Skeletal muscle tissue (tissue), 3 donors: ENCODE measurements at regions not wholly inside any gene's neighbourhood (a gene's known extent, or its start where the extent isn't known, plus 50 kb on each side); places are given as distances from the start of the nearest gene placed in this dataset.

ENCODE experiments used
- H3K27ac ChIP-seq: one replicate; pipeline ENCODE4 v1.7.0; 2013; ENCODE audit warnings: mild to moderate bottlenecking, low read depth, low read length, inconsistent platforms
- H3K27me3 ChIP-seq, 3 donors: one replicate each; pipeline ENCODE4 v1.7.0; 2013; ENCODE audit warnings: low read length in 3 of 3; ENCODE audit not compliant: control insufficient read depth in 3 of 3, insufficient read depth in 3 of 3
- H3K36me3 ChIP-seq, 3 donors: one replicate each; pipeline ENCODE4 v1.7.0; 2013; ENCODE audit warnings: low read length in 3 of 3; ENCODE audit not compliant: control insufficient read depth in 3 of 3, insufficient read depth in 3 of 3
- H3K4me1 ChIP-seq, 3 donors: one replicate each; pipeline ENCODE4 v1.7.0; 2013; ENCODE audit warnings: low read length in 3 of 3, mild to moderate bottlenecking in 3 of 3; ENCODE audit not compliant: control insufficient read depth in 3 of 3, insufficient read depth in 3 of 3
- H3K4me3 ChIP-seq, 3 donors: one replicate each; pipeline ENCODE4 v1.7.0; 2013; ENCODE audit warnings: low read length in 3 of 3
- H3K9ac ChIP-seq, 3 donors: one replicate each; pipeline ENCODE4 v1.7.0; 2013; ENCODE audit warnings: low read length in 3 of 3, mild to moderate bottlenecking in 3 of 3, moderate library complexity in 2 of 3, low read depth in 1 of 3
- H3K9me3 ChIP-seq, 3 donors: one replicate each; pipeline ENCODE4 v1.7.0; 2013; ENCODE audit warnings: low read length in 3 of 3; ENCODE audit not compliant: control insufficient read depth in 3 of 3
- donor health status: Osteomylitis.

- no peaks in the 10 kb centered on the region for H3K4me1 ChIP-seq
- peaks cover 0 to 2% (median 0%) of the 10 kb centered on the region in 3 donors for H3K9me3 ChIP-seq
- H3K4me3 ChIP-seq, result no peak overlapping the region
- H3K9ac ChIP-seq, result no peak overlapping the region
- H3K36me3 ChIP-seq, result no peaks in the 10 kb centered on the region
- H3K27me3 ChIP-seq, result no peaks in the 10 kb centered on the region
- no peak overlapping the region for H3K27ac ChIP-seq
These were observed 493.9 kb upstream of the PIK3C3 start for GRCh38 chr18:41461114-41461513.

GRCh38 chr18:41459656-41460055 is 495.4 kb upstream of the PIK3C3 start:
- Histone ChIP-seq H3K27me3 (no peaks in the 10 kb centered on the region), H3K36me3 (no peaks in the 10 kb centered on the region), H3K9me3 (peaks cover 0 to 2% (median 0%) of the 10 kb centered on the region in 3 donors), H3K4me1 (no peaks in the 10 kb centered on the region), H3K4me3 (no peak overlapping the region), H3K9ac (no peak overlapping the region), H3K27ac (no peak overlapping the region)

- Histone ChIP-seq H3K4me1 (no peaks in the 10 kb centered on the region), H3K27me3 (no peaks in the 10 kb centered on the region), H3K9ac (no peak overlapping the region), H3K27ac (no peak overlapping the region), H3K4me3 (no peak overlapping the region), H3K9me3 (no peaks in the 10 kb centered on the region), H3K36me3 (no peaks in the 10 kb centered on the region)
These were observed 496.7 kb upstream of the PIK3C3 start for GRCh38 chr18:41458376-41458775.

- no peaks in the 10 kb centered on the region for H3K27me3 ChIP-seq
- H3K4me1 ChIP-seq, result no peaks in the 10 kb centered on the region
- no peaks in the 10 kb centered on the region for H3K36me3 ChIP-seq
- H3K27ac ChIP-seq, result no peak overlapping the region
- no peak overlapping the region for H3K4me3 ChIP-seq
- no peaks in the 10 kb centered on the region for H3K9me3 ChIP-seq
- no peak overlapping the region for H3K9ac ChIP-seq
These were observed 497.2 kb upstream of the PIK3C3 start for GRCh38 chr18:41457765-41458326.

- no peak overlapping the region for H3K4me3 ChIP-seq
- no peaks in the 10 kb centered on the region for H3K9me3 ChIP-seq
- no peaks in the 10 kb centered on the region for H3K4me1 ChIP-seq
- no peaks in the 10 kb centered on the region for H3K36me3 ChIP-seq
- no peak overlapping the region for H3K9ac ChIP-seq
- no peaks in the 10 kb centered on the region for H3K27me3 ChIP-seq
- no peak overlapping the region for H3K27ac ChIP-seq
These were observed 498.2 kb upstream of the PIK3C3 start for GRCh38 chr18:41456831-41457230.

GRCh38 chr18:41449612-41450011 is 505.4 kb upstream of the PIK3C3 start:
- Histone ChIP-seq H3K27ac (no peak overlapping the region), H3K4me3 (no peak overlapping the region), H3K9me3 (no peaks in the 10 kb centered on the region), H3K27me3 (no peaks in the 10 kb centered on the region), H3K36me3 (no peaks in the 10 kb centered on the region), H3K9ac (no peak overlapping the region), H3K4me1 (no peaks in the 10 kb centered on the region)

GRCh38 chr18:41444943-41445342 is 510.1 kb upstream of the PIK3C3 start:
- H3K9ac ChIP-seq, result no peak overlapping the region
- H3K4me1 ChIP-seq, result no peaks in the 10 kb centered on the region
- H3K36me3 ChIP-seq, result no peaks in the 10 kb centered on the region
- no peak overlapping the region for H3K4me3 ChIP-seq
- no peak overlapping the region for H3K27ac ChIP-seq
- no peaks in the 10 kb centered on the region for H3K27me3 ChIP-seq
- H3K9me3 ChIP-seq, result no peaks in the 10 kb centered on the region

GRCh38 chr18:41436772-41437171 is 518.3 kb upstream of the PIK3C3 start:
- Histone ChIP-seq H3K9ac (no peak overlapping the region), H3K27me3 (no peaks in the 10 kb centered on the region), H3K27ac (no peak overlapping the region), H3K4me1 (no peaks in the 10 kb centered on the region), H3K4me3 (no peak overlapping the region), H3K9me3 (no peaks in the 10 kb centered on the region), H3K36me3 (no peaks in the 10 kb centered on the region)

- Histone ChIP-seq H3K36me3 (no peaks in the 10 kb centered on the region), H3K9me3 (no peaks in the 10 kb centered on the region), H3K27ac (no peak overlapping the region), H3K9ac (no peak overlapping the region), H3K4me3 (no peak overlapping the region), H3K27me3 (no peaks in the 10 kb centered on the region), H3K4me1 (no peaks in the 10 kb centered on the region)
These were observed 536.4 kb upstream of the PIK3C3 start for GRCh38 chr18:41418598-41418997.

GRCh38 chr18:41416044-41416443 is 539.0 kb upstream of the PIK3C3 start:
- H3K27ac ChIP-seq, result no peak overlapping the region
- H3K9ac ChIP-seq, result no peak overlapping the region
- H3K36me3 ChIP-seq, result no peaks in the 10 kb centered on the region
- no peaks in the 10 kb centered on the region for H3K9me3 ChIP-seq
- H3K4me3 ChIP-seq, result no peak overlapping the region
- H3K4me1 ChIP-seq, result no peaks in the 10 kb centered on the region
- no peaks in the 10 kb centered on the region for H3K27me3 ChIP-seq

- Histone ChIP-seq H3K27me3 (no peaks in the 10 kb centered on the region), H3K4me3 (no peak overlapping the region), H3K27ac (no peak overlapping the region), H3K9ac (no peak overlapping the region), H3K9me3 (no peaks in the 10 kb centered on the region), H3K36me3 (no peaks in the 10 kb centered on the region), H3K4me1 (no peaks in the 10 kb centered on the region)
These were observed 545.0 kb upstream of the PIK3C3 start for GRCh38 chr18:41410006-41410405.
